Osteocyte (in vitro differentiated cells): ENCODE measurements at regions not wholly inside any gene's neighbourhood (a gene's known extent, or its start where the extent isn't known, plus 50 kb on each side); places are given as distances from the start of the nearest gene placed in this dataset.

Experiments used
- DNase-seq: peaks from one replicate; pipeline ENCODE4 v3.0.0; 2021; ENCODE audit warnings: mixed read lengths; ENCODE audit not compliant: unreplicated experiment; ENCODE audit errors: extremely low spot score
- H3K27ac Mint-ChIP-seq: one replicate; pipeline ENCODE4 v1.8.0; 2021; ENCODE audit warnings: mild to moderate bottlenecking, mixed read lengths; ENCODE audit not compliant: unreplicated experiment
- H3K27me3 Mint-ChIP-seq: one replicate; pipeline ENCODE4 v1.8.0; 2021; ENCODE audit warnings: mixed read lengths; ENCODE audit not compliant: unreplicated experiment
- H3K36me3 Mint-ChIP-seq: one replicate; pipeline ENCODE4 v1.8.0; 2021; ENCODE audit warnings: mixed read lengths; ENCODE audit not compliant: unreplicated experiment
- H3K4me1 Mint-ChIP-seq: one replicate; pipeline ENCODE4 v1.8.0; 2021; ENCODE audit warnings: mixed read lengths; ENCODE audit not compliant: unreplicated experiment
- H3K4me3 Mint-ChIP-seq: one replicate; pipeline ENCODE4 v1.8.0; 2021; ENCODE audit warnings: mild to moderate bottlenecking, moderate library complexity, mixed read lengths; ENCODE audit not compliant: unreplicated experiment
- H3K9me3 Mint-ChIP-seq: one replicate; pipeline ENCODE4 v1.8.0; 2021; ENCODE audit warnings: mixed read lengths; ENCODE audit not compliant: unreplicated experiment
- CTCF ChIP-seq: fragments of 200-600 bp; sonication (generic); IDR thresholded peaks from 2 replicates; pipeline ENCODE4 v1.5.0; 2021; ENCODE audit warnings: antibody characterized with exemption, mild to moderate bottlenecking, moderate library complexity

GRCh38 chr2:96438589-96438988, 66.6 kb downstream of the NEURL3 start:
- Mint-ChIP-seq H3K4me3 (no peak overlapping the region), H3K27me3 (peaks cover 63% of the 10 kb centered on the region), H3K4me1 (no peaks in the 10 kb centered on the region), H3K27ac (no peak overlapping the region), H3K9me3 (peaks cover 3% of the 10 kb centered on the region), H3K36me3 (no peaks in the 10 kb centered on the region)
- no peak for DNase-seq
- TF ChIP-seq CTCF: no peak

GRCh38 chr2:96437512-96437911, 67.6 kb downstream of the NEURL3 start:
- Mint-ChIP-seq H3K4me3 (no peak overlapping the region), H3K9me3 (peaks cover 3% of the 10 kb centered on the region)

GRCh38 chr2:96436961-96437360, 68.2 kb downstream of the NEURL3 start:
- H3K27ac Mint-ChIP-seq: no peak overlapping the region
- H3K27me3 Mint-ChIP-seq: peaks cover 63% of the 10 kb centered on the region
- no peak for DNase-seq
- no peak for TF ChIP-seq CTCF
- no peaks in the 10 kb centered on the region for H3K36me3 Mint-ChIP-seq
- H3K4me1 Mint-ChIP-seq: no peaks in the 10 kb centered on the region
- peaks cover 3% of the 10 kb centered on the region for H3K9me3 Mint-ChIP-seq
- H3K4me3 Mint-ChIP-seq: no peak overlapping the region

More at GRCh38 chr2:96437512-96437911, 67.6 kb downstream of the NEURL3 start:
- H3K27me3 Mint-ChIP-seq: peaks cover 62% of the 10 kb centered on the region
- TF ChIP-seq CTCF: no peak
- no peak overlapping the region for H3K27ac Mint-ChIP-seq
- no peaks in the 10 kb centered on the region for H3K4me1 Mint-ChIP-seq
- no peaks in the 10 kb centered on the region for H3K36me3 Mint-ChIP-seq
- no peak for DNase-seq

GRCh38 chr2:96436416-96436815, 68.7 kb downstream of the NEURL3 start:
- Mint-ChIP-seq H3K4me1 (no peaks in the 10 kb centered on the region), H3K27ac (no peak overlapping the region), H3K9me3 (peaks cover 3% of the 10 kb centered on the region), H3K4me3 (no peak overlapping the region), H3K27me3 (peaks cover 62% of the 10 kb centered on the region), H3K36me3 (no peaks in the 10 kb centered on the region)
- DNase-seq: no peak
- TF ChIP-seq CTCF: no peak

- Mint-ChIP-seq H3K27me3 (peaks cover 57% of the 10 kb centered on the region), H3K27ac (no peak overlapping the region), H3K9me3 (peaks cover 3% of the 10 kb centered on the region), H3K4me1 (no peaks in the 10 kb centered on the region), H3K36me3 (no peaks in the 10 kb centered on the region), H3K4me3 (no peak overlapping the region)
- TF ChIP-seq CTCF: no peak
- no peak for DNase-seq
These were observed 73.8 kb downstream of the NEURL3 start for GRCh38 chr2:96431319-96431718.
